GM12872 (cell line): ENCODE measurements at regions not wholly inside any gene's neighbourhood (a gene's known extent, or its start where the extent isn't known, plus 50 kb on each side); places are given as distances from the start of the nearest gene placed in this dataset.

Experiments
- TF ChIP-seq, protein P1 (sequence below): IDR thresholded peaks from 3 replicates; pipeline ENCODE4 v1.5.1; 2011; ENCODE audit warnings: low read depth, mild to moderate bottlenecking, low read length, moderate library complexity; ENCODE audit not compliant: insufficient read depth

DNA sequence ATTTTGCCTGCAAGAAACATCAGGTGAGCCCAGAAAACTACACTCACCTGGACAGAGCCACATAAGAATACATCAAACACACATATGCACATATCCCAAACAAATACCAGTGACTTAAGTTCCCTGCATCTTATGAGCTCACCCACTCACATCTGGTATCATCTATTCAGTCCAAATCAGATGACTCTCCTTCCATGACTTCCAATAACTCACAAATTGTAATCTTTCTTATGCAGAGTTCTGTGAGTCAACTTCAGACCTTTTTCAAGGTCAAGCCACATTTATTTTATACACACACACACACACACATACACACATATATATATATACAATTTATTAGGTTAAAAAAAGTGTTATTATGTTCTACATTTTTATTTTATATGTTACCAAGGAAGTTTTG, 1711.9 kb upstream of the CDH9 start:
- TF ChIP-seq, protein P1, sequence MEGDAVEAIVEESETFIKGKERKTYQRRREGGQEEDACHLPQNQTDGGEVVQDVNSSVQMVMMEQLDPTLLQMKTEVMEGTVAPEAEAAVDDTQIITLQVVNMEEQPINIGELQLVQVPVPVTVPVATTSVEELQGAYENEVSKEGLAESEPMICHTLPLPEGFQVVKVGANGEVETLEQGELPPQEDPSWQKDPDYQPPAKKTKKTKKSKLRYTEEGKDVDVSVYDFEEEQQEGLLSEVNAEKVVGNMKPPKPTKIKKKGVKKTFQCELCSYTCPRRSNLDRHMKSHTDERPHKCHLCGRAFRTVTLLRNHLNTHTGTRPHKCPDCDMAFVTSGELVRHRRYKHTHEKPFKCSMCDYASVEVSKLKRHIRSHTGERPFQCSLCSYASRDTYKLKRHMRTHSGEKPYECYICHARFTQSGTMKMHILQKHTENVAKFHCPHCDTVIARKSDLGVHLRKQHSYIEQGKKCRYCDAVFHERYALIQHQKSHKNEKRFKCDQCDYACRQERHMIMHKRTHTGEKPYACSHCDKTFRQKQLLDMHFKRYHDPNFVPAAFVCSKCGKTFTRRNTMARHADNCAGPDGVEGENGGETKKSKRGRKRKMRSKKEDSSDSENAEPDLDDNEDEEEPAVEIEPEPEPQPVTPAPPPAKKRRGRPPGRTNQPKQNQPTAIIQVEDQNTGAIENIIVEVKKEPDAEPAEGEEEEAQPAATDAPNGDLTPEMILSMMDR = no peak

DNA sequence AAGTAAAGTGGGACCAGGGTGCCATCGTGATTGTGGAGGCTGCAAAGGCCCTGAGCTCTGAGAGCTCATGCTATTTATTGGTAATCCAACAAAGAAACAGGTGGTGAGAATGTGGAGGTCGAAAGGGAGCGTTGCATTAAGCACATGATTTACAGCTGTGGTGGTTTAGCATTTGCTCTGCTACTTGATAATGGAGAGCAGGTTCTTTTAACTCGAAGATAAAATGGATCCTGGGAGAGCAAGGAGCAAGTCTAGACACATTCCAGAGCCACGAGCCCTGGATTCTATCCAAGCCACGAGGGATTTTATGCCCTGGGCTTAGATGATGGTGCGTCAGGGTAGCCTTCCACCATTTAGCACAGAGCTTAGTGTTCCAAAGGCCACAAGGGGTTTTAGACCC, 1710.1 kb upstream of the CDH9 start:
- TF ChIP-seq, protein P1 = no peak

DNA sequence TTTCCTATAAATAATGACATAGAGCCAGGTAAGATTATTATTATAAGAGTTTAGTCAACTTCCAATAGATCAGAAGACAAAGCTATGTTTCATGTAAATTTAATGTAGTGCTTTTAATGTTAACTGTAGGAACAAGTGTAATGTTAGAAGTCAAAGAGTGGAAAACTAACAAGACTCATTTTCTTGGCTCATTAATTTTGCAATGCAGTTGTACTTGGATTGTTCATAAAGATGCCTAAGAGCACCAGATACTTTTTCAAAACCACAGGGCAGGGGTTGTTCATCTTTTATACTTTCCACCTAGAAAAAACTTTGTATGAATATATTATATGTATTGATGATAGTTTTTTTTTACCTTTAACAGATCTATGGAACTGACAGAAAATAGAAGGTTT, 1705.3 kb upstream of the CDH9 start:
- TF ChIP-seq, protein P1 = no peak

DNA sequence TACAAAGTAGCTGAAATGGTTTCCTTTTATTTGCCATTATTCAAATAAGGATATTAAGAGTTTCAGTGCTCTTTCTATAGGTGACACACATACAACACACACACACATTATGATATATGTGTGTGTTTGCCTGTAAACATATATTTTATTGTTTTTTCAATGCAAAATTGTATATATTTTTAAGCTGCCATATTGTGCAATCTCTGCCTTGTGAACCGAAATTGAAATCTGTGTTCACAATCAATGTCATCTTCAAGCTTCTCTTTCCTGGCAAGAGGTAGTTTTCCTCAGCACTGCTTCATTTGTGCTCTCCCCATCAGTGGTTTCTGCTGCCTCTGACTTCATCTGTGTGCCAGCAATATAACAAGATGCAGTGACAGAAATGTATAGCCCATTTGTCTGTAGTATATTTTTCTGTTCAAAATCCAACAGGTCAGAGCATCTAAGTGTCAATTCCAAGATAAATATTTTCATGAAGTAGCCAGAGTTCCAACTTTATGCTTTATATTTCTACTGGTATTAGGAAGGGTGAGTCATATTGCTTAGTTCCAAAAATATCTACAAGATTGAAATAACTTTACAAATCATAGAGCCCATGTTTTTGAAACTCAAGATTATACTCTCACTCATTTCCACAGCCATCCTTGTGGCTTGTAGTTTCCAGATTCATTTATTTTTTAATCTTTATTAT, 1704.8 kb upstream of the CDH9 start:
- TF ChIP-seq, protein P1 = no peak

DNA sequence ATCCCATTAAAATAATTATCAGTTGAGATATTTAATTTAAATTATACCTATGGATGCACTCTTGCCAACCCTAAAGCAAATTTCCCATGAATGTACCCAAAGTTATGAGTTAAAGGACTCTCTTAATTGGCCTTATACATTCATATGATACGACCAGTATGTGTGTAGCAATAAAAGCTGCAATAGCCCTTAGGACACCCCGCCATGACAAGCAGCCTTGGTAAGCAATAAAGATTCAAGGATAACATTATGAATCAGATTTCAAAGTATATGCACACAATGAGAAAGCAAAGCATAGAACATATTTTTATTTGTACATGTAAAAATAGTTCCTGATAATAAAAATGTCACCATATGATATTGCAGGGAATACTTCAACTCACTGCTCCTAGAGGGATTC, 1699.3 kb upstream of the CDH9 start:
- TF ChIP-seq, protein P1 = no peak

DNA sequence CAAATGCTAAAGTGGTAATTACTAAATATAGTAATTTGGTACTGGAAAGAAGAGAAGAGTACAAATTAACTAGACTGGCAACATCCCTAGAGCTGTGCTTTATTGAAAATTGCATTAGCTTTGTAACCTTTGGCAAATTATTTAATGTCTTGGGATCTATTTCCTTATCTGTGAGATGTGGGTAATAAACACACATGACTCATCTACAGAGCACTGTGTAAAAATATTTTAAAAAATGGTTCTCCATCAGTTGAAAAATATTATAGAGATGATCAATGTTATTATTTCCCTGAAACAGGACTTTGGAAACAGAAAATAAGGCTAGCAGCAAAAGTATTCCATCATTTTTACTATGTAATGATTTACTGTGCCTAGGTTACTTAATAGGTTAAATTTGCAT, 1698.8 kb upstream of the CDH9 start:
- TF ChIP-seq, protein P1 = no peak

DNA sequence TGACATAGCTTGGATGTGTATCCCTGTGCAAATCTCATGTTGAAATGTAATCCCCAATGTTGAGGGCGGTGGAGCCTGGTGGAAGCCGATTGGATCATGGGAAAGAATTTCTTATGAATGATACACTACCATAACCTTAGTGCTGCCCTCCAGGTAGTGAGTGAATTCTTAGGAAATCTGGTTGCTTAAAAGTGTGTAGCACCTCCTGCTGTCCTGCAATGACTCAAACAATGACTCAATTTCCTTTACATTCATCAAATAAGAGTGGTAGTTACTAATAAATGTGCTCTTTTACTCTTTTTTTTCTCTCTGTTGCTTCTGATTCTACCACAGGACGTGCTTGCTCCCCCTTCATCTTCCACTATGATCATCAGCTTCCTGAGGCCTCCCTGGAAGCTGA, 1696.0 kb upstream of the CDH9 start:
- TF ChIP-seq, protein P1 = no peak
